ENCODE measurements at regions not wholly inside any gene's neighbourhood (a gene's known extent, or its start where the extent isn't known, plus 50 kb on each side); places are given as distances from the start of the nearest gene placed in this dataset.

GRCh38 chr3:73257186-73257585 lies 195.7 kb downstream of the EBLN2 start:
- TF ChIP-seq CTCF (IDR thresholded peaks at IDR 0.05) (no peak), EP300 (IDR thresholded peaks at IDR 0.05; ENCODE audit: low read depth) (no peak), POLR2A (IDR thresholded peaks at IDR 0.05) (no peak)
